NCI-H82 (cell line): ENCODE measurements at regions not wholly inside any gene's neighbourhood (a gene's known extent, or its start where the extent isn't known, plus 50 kb on each side); places are given as distances from the start of the nearest gene placed in this dataset.

Source experiments
- DNase-seq: peaks from one replicate; lab custom pipeline; 2025; lab: John Stamatoyannopoulos, UW

DNA sequence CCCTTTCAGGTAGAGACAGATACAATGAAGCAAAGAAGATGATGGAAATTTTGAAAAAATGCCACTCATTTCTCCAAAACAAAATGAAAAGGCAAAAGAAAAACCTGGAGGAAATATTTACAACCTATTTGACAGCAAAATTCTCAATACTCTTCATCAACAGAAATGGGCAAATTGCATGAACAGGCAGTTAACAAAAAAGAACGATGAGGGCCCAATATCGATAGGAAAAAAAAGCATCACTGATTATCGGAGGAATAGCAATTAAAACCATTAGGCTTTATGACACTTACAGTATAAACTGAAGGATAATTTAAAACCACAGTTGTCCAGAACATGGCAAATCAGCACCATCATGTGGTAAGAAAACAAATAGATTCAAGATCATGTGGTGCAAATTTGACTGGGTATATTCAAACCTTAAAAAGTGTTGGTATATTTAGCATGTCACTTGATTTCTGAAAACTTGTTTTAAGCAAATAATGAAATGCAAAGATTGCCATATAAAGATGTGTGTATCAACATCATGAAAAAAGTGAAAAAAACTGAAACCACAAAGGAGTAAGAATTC, 222.9 kb downstream of the BRD1 start:
- no peak for DNase-seq

DNA sequence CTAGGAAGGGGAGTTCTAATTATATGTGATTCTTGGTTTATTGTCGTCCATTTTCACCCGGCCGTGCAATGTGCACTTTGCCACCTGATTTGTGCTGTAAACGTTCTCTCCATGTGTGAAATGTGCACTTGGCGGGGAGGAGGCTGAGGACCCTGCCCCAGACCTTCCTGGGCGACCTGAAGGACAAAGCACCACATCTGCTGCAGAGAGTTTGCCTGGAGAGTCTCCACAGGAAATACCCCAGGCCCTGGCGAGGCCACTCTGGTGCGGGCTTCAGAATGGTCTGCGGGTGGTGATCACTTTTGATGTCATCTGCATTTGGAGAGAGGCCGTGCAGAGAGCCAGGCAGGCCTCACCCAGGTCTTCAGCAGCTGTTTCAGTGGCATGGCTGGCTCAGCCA, 224.7 kb downstream of the BRD1 start:
- no peak for DNase-seq

DNA sequence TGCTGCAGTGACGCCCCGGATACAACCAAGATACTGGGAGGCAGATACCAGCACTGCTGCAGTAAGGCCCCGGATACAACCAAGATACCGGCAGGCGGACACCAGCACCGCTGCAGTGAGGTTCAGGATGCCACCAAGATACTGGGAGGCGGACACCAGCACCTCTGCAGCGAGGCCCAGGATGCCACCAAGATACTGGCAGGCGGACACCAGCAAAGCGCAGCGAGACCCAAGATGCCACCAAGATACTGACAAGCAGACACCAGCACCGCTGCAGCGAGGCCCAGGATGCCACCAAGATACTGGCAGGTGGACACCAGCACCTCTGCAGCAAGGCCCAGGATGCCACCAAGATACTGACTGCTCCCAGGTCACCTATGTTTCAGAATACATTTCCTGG, 225.2 kb downstream of the BRD1 start:
- no peak for DNase-seq

DNA sequence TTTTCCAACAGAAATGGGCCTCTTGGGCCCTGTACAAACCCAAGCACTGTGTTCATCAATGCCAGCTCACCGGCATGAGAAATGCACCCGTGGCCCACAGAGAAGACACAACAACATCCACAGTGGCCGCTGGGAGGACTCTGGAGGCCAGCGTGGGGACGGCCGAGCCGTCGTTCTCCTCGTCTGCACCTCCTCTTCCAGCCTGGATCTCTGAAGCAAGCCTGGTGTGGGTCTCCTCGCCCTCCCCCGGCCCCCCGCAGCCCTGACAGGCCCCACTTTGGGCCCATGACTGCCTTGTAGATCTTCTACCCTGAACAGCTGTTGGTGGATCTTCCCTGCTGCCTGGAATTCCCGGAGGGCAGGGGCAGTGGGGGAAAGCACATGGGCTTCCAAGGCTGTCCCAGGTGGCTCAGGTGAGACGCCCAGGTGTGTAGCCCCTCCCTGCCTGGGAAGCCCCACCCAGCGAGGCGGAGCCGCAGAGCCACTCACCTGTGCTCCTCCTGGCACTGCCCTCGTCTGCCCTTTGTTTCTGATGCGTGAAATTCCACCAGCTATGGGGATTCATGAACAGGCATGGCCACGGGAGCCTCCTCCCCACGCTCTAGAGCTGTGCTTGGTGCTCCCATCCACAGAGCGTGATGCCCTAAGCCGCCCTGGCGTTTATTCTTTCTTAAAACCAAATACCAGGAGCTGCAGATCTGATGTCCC, 225.9 kb downstream of the BRD1 start:
- DNase-seq = no peak

DNA sequence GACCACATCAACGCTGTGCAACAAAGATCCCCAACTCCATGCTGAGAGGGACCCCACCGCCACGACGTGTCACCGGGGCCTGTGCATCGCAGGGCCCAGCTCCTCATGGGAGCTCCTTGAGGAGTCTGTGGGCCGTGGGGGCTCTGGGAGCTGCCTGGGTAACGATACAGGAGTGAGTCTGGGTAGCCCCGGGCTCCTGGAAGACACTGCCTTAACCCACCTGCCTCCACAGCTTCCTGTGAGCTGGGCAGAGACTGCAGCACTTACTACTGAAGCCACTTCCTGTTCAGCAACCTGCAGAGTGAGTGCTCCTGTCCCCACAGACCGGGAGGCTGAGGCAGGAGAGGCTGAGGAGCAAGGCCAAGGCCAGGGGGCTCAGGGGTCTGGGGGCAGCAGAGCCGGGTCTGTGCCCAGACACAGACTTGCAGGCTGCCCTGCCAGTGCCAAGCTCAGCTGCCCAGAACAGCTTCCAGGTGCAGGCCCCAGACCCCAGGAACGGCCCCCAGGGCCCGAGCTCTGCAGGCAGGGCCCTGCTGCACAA, 226.7 kb downstream of the BRD1 start:
- DNase-seq = no peak

DNA sequence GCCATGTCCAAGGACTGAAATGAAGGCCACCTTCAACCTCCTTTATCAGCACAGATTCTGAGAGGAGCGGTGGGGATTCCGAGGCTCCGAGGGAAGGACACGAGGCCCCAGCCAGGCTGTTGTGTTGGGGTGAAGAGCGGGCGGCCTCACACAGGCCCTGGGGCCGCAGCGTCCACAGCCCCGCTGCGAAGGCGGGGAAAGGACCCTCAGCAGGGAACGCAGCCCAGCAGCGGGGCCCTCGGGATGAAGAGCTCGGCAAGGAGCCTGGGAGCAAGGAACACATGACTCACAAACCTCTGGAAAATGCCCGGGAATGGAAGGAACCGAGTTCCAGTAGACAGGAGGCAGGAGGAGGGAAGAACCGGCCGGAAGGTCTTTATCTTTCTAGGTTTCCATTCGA, 227.2 kb downstream of the BRD1 start:
- DNase-seq = no peak

DNA sequence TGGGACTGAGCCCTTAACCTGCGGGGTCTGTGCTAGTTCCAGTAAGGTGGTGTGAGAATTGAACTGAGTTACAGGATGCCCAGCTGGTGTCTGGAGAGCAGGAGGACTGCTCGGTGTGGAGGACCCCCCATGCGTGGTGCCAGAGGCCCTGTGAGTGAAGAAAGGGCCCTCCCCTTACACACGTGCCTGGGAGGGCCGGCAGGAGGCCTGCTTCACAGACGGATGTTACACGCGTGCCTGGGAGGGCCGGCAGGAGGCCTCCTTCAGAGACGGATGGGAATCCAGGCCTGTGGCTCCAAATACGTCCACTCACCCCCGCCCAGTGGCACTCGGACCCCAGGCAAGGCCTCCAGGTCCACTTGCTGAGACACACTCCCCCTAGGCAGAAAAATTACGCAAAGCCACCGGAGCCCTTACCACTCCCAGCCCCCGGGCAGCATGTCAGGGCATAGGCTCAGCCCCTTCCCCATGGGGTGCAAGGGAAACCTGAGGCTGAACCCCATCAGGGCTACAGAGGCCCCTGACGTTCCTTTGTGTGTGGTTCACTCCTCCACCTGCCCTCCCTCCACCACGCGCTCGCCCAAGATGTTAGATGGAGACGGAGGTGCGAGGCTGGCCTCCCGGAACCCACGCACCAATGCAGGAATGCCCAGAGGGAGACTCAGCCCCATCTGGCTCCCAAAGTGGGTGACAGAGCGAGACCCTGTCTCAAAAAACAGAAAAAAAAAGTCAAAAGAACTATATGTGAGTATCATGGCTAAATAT, 227.8 kb downstream of the BRD1 start:
- no peak for DNase-seq

DNA sequence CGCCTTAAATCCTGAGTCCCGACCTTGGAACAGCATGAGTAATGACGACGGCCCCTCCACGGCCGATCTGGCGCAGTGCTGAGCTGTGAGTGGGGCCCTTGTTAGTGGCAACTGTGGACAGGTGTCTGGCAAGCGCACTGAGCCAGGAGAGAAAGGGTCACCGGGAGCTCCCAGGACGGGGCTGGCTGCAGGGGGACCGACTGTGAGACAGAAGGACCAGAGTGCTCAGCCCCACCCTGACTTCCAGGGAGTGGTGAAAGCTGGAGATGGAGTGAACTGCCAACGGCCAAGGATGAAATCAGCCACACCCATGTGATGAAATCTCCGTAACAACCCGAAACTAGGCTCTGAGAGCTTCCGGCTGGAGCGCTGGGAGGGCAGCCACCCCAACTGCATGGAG, 228.6 kb downstream of the BRD1 start:
- DNase-seq = no peak

DNA sequence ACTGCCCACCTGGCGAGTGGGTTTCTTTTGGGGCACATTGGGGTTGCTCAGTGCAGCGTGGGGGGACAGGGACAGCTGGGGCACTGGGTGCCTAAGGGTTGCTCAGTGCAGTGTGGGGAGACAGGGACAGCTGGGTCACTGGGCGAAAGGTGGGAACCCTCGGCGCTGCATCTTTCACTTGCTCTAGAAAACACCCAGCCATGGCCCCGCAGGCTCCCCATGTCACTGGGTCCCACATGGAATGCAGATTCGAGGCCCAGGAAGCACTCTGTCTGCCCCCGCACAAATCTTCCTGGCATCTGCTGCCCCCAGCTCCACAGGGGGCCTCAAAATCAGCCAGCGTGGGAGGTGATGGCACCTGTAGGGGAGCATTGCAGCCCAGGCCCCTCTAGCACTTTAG, 229.3 kb downstream of the BRD1 start:
- DNase-seq = no peak

DNA sequence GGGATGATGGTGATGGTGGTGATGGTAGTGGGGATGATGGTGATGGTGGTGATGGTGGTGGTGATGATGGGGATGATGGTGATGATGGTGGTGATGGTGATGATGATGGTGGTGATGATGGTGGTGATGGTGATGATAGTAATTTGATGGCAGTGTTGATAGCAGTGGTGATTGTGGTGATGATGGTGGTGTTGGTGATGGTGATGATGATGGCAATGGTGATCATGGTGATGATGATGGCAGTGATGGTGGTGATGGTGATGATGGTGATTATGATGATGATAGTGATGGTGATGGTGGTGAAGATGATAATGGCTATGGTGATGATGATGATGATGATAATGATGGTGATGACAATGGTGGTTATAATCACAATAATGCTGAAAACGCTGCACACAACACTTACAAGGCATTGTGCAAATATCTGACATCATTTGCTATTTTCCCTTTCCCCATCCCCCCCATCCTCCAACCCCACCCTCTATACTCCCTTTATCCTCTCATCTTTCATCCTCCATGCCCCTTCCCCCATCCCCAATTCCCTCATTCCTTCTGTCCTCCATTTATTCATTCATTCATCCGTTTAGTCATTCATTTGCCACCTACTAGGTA, 230.1 kb downstream of the BRD1 start:
- no peak for DNase-seq

DNA sequence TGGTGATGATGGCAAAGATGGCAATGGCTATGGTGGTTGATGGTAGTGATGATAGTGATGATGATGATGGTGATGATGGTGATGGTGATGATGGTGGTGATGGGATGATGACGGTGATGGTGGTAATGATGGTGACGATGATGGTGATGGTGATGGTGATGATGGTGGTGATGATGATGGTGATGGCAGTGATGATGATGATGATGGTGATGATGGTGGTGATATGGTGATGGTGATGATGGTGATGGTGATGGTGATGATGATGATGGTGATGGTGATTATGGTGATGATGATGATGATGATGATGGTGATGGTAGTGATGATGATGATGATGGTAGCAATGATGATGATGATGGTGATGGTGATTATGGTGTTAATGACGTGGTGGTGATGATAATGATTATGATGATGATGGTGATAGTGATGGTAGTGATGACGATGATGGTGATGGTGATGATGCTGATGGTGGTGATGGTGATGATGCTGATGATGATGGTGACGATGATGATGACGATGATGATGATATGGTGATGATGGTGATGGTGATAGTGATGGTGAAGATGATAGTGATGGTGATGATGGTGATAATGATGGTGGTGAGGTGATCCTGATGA, 232.1 kb downstream of the BRD1 start:
- no peak for DNase-seq

DNA sequence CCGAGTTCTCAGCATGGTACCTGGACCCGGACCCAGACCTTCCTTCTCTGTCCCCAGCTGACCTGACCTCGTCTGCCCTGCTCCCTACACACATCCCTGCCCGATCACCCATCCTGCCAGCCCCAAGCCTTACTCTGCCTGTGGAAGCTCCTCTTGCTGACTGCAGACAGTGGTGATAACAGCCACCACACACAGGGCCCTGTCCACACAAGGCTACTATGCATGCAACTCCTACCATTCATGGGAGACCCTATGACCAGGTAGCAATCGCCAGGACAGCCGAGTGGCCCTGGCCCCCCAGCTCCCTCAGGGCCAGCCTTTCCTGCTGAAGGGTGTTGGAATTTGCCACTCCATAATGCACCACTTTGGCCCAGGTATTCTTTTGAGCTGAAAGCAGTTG, 233.6 kb downstream of the BRD1 start:
- no peak for DNase-seq

DNA sequence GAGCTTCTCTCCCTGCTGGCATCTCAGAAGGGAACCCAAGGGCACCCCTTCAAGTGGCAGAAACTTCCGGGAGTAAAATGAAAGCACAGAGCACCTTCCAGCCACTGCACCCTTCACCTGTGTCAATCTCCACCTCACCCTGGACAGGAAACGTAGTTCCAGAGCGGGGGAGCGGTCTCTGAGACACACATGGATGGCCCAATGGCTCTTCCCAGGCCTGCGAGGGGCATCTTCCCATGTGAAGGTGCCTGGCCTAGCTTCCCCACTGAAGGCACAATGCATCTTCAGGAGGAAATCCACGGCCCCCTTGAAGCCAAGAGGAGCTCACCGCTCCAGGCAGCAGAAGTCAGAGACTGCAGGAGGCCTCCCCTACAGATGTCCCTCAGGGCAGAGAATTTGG, 234.2 kb downstream of the BRD1 start:
- no peak for DNase-seq

DNA sequence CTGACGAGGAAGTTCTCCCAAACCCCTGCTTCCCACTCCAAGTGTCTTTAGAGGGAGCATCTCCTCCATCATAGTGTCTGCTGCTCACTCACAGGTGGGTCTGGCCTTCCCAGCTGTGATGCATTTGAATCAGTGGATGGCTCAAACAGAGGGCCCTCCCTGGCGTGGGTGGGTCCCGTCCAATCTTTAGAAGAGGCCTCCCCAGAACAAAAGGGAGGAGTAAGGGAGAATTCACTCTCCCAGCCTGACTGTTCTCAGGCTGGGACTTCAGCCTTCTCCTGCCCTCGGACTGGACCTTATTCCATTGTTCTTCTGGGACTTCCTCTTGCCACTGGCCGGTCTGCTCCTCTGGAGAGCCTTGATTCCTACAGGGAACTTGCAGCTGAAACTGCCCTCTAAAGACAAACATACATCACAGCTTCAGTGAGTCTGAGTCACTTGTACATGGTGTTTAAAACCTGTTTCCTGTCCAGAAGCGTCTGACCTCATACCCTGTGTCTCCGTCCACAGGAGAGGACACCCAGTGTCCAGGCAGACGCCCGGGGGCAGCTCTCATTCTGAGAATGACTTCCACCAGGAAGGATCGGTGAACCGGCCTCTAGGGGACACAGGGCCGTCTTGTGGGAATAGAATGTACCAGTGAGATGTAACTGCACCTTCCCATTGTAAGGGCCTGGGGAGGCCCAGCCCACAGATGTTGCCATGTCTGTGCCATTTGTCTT, 234.7 kb downstream of the BRD1 start:
- DNase-seq = no peak

DNA sequence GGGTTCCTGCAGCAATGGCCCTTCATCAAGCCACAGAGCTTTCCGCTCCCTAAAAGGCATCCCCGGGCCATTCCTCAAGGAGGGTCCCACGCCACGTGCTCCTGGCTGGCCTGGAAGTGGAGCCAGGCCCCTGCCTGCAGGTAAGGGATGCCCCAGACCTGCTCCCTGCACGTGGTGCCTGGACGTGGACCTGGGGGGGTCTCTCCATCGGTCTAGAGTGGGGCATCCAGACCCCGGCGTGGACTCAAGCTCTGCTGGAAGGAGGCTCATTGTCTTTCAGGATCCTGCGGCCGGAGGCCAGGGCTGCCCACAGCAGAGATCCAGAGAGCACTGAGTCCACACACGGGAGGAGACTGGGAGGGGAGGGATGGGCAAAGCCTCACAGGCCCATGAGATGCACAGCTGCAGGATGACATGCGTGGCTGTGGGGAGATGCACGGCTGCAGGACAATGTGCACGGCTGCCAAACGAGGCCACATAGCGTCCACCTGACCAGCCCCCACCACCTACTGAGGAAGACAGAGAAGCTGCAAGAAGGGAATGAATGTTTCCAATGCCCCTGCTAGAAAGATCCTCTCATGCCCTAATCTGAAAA, 236.7 kb downstream of the BRD1 start:
- no peak for DNase-seq

DNA sequence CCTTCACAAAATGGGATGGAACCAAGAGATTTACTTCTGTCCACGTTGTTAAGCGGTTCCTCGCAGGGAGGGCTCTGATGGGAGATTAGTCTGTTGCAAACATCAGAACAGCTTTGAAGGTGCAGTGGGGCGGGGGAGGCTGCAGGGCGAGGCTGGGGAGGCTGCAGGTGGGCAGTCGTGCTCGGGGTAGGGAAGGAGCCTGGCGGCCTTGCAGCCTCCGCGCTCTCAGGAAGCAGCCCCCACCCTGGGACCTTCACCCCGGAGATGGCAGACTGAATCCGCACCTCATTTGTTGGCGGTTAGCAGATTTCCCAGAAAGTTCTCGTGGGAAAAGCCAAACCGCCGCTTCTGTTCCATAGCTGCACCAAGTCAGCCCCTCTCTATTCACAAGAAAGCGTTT, 237.3 kb downstream of the BRD1 start:
- no peak for DNase-seq

DNA sequence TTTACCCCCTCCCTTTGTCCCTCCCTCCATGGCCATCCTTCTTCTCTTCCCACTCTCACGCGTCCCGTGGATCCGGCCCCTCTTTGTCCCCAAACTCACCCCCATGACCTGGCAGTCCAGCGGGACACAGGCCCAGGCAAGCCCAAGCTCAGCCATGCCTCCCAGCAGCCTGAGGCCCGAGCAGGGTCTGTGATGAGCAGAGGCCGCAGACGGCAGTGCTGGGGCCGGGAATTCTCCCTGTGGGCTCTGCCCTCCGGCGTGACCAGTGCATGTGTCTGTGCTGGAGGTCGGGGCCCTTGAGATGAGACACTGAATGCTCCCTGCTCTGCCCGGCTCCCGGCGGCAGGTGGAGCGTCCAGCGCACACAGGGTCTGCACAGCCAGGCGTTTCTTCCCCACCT, 237.9 kb downstream of the BRD1 start:
- no peak for DNase-seq

DNA sequence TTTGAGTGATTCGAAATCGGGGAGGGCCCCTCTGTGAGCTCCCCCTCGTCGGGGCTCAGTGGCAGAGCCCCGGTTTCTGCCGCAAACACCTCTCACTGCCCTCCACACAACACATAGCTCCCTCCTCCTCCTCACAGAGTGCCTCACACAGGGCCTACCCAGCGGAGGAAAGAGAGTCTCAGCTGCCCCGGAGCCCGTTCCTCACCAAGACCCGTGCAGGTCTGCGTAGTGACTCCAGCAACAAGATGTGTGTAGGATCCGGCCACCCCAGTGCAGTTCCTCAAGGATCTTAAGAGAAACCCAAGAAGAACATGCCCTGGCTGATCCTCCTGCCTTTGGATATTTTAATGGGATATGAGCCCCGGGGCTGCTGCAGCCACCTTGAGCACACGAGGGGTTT, 238.4 kb downstream of the BRD1 start:
- no peak for DNase-seq

DNA sequence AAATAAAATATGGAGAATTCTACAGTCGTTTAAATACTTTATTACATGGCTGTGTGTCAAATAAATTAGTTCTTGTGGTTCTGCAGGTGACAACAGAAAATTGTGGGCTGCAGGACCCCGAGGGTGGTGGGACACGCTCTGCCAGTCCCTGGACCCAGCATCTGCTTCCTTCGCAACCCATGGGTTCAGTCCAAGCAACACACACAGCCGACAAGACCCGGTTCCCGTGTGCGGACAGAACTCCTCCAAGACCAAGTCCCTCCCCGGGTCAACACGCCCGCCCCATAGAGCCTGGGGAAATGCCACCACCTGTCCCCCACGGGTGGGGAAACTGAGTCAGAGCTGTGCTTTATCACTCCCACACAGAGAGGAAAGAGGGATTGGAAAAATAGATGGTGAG, 238.9 kb downstream of the BRD1 start:
- no peak for DNase-seq

DNA sequence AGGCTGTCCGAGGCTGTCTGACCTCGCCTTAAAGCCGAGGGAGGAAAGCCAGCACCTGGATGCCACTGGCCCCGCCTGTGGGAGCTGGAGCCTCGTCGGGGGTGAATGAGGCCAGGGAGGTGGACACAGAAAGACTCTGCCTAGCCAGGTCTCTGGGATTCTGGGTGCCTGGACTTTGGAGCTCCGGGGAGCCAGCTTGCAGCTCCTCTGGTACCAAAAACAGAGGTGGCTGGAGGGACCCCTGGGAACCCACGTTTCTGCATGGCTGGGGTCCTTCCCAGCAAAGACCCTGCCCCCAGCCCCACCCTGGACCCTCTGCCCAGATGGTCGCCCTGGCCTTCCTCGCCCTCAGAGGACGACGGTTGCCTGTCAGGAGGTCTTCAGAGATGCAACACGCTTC, 239.7 kb downstream of the BRD1 start:
- DNase-seq = no peak

DNA sequence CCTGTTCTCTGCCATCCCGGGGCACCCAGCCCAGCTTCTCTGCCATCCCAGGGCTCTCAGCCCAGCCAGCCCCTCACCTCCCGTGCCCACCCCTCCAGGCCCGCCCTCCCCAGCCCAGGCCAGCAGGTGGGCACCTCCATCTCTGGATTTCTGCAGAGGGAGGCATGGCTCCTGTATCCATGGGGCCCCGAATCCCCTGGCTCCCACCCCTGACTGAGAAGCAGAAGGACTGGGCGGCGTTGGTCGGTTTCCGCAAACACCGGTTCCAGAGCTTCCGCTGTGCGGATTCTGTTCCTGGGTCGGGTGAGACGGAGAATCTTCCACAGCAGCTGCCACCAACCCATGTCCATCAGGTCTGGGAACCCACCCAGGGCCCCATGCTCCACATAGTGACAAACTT, 240.3 kb downstream of the BRD1 start:
- no peak for DNase-seq
